ENCODE measurements at regions not wholly inside any gene's neighbourhood (a gene's known extent, or its start where the extent isn't known, plus 50 kb on each side); places are given as distances from the start of the nearest gene placed in this dataset.

GRCh38 chr12:93231938-93232337 lies 145.8 kb upstream of the NUDT4 start:
- Histone ChIP-seq H3K27ac (ENCODE audit: insufficient read depth, low read length) (no peak overlapping the region), H3K27me3 (ENCODE audit: control insufficient read depth, insufficient read depth, low read length) (no peaks in the 10 kb centered on the region), H3K9ac (ENCODE audit: insufficient read depth, low read length) (no peak overlapping the region), H3K36me3 (ENCODE audit: control insufficient read depth, insufficient read depth, low read length) (no peaks in the 10 kb centered on the region), H4K20me1 (ENCODE audit: control insufficient read depth, extremely low read depth, insufficient read depth, low read length) (no peaks in the 10 kb centered on the region), H3K4me1 (ENCODE audit: control insufficient read depth, extremely low read depth, insufficient read depth, low read length) (peaks cover 6% of the 10 kb centered on the region), H3K9me3 (ENCODE audit: control insufficient read depth, insufficient read depth, low read depth, low read length) (no peaks in the 10 kb centered on the region), H3K79me2 (ENCODE audit: control insufficient read depth, insufficient read depth, low read length) (no peaks in the 10 kb centered on the region), H3K4me3 (replicated peaks in 1 of 4; ENCODE audit: control extremely low read depth in 1 of 4, insufficient read depth in 1 of 4, low read depth in 3 of 4, low read length in 4 of 4) (no peak overlapping the region), H2AFZ (ENCODE audit: low read length) (no peak overlapping the region), H3K4me2 (ENCODE audit: extremely low read depth, insufficient read depth, low read length) (no peak overlapping the region)
- no peak for TF ChIP-seq EZH2 (IDR thresholded peaks at IDR 0.05; ENCODE audit: low read length, missing control alignments)
- no peak for TF ChIP-seq CTCF (conservative IDR thresholded peaks at IDR 0.05 in 1 of 2, IDR thresholded peaks at IDR 0.05 in 1 of 2; ENCODE audit: low read depth in 1 of 2, low read length in 2 of 2)
- DNase-seq (ENCODE audit: low read depth in 2 of 2) = no peak

- H3K9ac ChIP-seq (ENCODE audit: insufficient read depth, low read length) = no peak overlapping the region
- TF ChIP-seq EZH2 (IDR thresholded peaks at IDR 0.05; ENCODE audit: low read length, missing control alignments) (no peak), CTCF (conservative IDR thresholded peaks at IDR 0.05 in 1 of 2, IDR thresholded peaks at IDR 0.05 in 1 of 2; ENCODE audit: low read depth in 1 of 2, low read length in 2 of 2) (no peak)
- H3K4me3 ChIP-seq (replicated peaks in 1 of 4; ENCODE audit: control extremely low read depth in 1 of 4, insufficient read depth in 1 of 4, low read depth in 3 of 4, low read length in 4 of 4) = no peak overlapping the region
- no peak overlapping the region for H2AFZ ChIP-seq (ENCODE audit: low read length)
- no peaks in the 10 kb centered on the region for H4K20me1 ChIP-seq (ENCODE audit: control insufficient read depth, extremely low read depth, insufficient read depth, low read length)
- no peak for DNase-seq (ENCODE audit: low read depth in 2 of 2)
- no peaks in the 10 kb centered on the region for H3K27me3 ChIP-seq (ENCODE audit: control insufficient read depth, insufficient read depth, low read length)
- no peak overlapping the region for H3K4me2 ChIP-seq (ENCODE audit: extremely low read depth, insufficient read depth, low read length)
- H3K9me3 ChIP-seq (ENCODE audit: control insufficient read depth, insufficient read depth, low read depth, low read length) = no peaks in the 10 kb centered on the region
- no peak overlapping the region for H3K27ac ChIP-seq (ENCODE audit: insufficient read depth, low read length)
- H3K4me1 ChIP-seq (ENCODE audit: control insufficient read depth, extremely low read depth, insufficient read depth, low read length) = peaks cover 3% of the 10 kb centered on the region
- H3K36me3 ChIP-seq (ENCODE audit: control insufficient read depth, insufficient read depth, low read length) = no peaks in the 10 kb centered on the region
- H3K79me2 ChIP-seq (ENCODE audit: control insufficient read depth, insufficient read depth, low read length) = no peaks in the 10 kb centered on the region
Observed at GRCh38 chr12:93234641-93235040, 143.1 kb upstream of the NUDT4 start.

GRCh38 chr12:93235881-93236280 lies 141.8 kb upstream of the NUDT4 start:
- H3K27ac ChIP-seq (ENCODE audit: insufficient read depth, low read length) = no peak overlapping the region
- no peaks in the 10 kb centered on the region for H3K27me3 ChIP-seq (ENCODE audit: control insufficient read depth, insufficient read depth, low read length)
- H3K9me3 ChIP-seq (ENCODE audit: control insufficient read depth, insufficient read depth, low read depth, low read length) = no peaks in the 10 kb centered on the region
- H2AFZ ChIP-seq (ENCODE audit: low read length) = no peak overlapping the region
- TF ChIP-seq EZH2 (IDR thresholded peaks at IDR 0.05; ENCODE audit: low read length, missing control alignments) = no peak
- TF ChIP-seq CTCF (conservative IDR thresholded peaks at IDR 0.05 in 1 of 2, IDR thresholded peaks at IDR 0.05 in 1 of 2; ENCODE audit: low read depth in 1 of 2, low read length in 2 of 2) = no peak
- no peak overlapping the region for H3K4me2 ChIP-seq (ENCODE audit: extremely low read depth, insufficient read depth, low read length)
- H3K36me3 ChIP-seq (ENCODE audit: control insufficient read depth, insufficient read depth, low read length) = no peaks in the 10 kb centered on the region
- DNase-seq (ENCODE audit: low read depth in 2 of 2) = no peak
- no peaks in the 10 kb centered on the region for H4K20me1 ChIP-seq (ENCODE audit: control insufficient read depth, extremely low read depth, insufficient read depth, low read length)
- H3K79me2 ChIP-seq (ENCODE audit: control insufficient read depth, insufficient read depth, low read length) = no peaks in the 10 kb centered on the region
- no peak overlapping the region for H3K4me3 ChIP-seq (replicated peaks in 1 of 4; ENCODE audit: control extremely low read depth in 1 of 4, insufficient read depth in 1 of 4, low read depth in 3 of 4, low read length in 4 of 4)
- H3K4me1 ChIP-seq (ENCODE audit: control insufficient read depth, extremely low read depth, insufficient read depth, low read length) = no peaks in the 10 kb centered on the region
- H3K9ac ChIP-seq (ENCODE audit: insufficient read depth, low read length) = no peak overlapping the region
